HG03025 (cell line): ENCODE measurements at regions not wholly inside any gene's neighbourhood (a gene's known extent, or its start where the extent isn't known, plus 50 kb on each side); places are given as distances from the start of the nearest gene placed in this dataset.
A peak's percentile ranks its signal among the peaks of the same experiment; 100 is the strongest.
"Not testable (repeated sequence)": the region's sequence is repeated elsewhere in the genome, so short reads cannot be mapped to it uniquely, and the experiment has no call there.

Experiments
- ATAC-seq: cut with Tn5 transposase; IDR thresholded peaks from one replicate; pipeline ENCODE4 v1.9.1; 2021; ENCODE audit warnings: mild to moderate bottlenecking, moderate library complexity; ENCODE audit not compliant: unreplicated experiment, low FRiP score

- ATAC-seq: no peak
Measured at GRCh38 chr10:62693306-62693705, 111.2 kb upstream of the ADO start.

GRCh38 chr10:62694537-62695126 is 109.9 kb upstream of the ADO start:
- no peak for ATAC-seq

- ATAC-seq: no peak
Measured at GRCh38 chr10:62696798-62697197, 107.7 kb upstream of the ADO start.

- no peak for ATAC-seq
Measured at GRCh38 chr10:62699148-62699547, 105.4 kb upstream of the ADO start.

GRCh38 chr10:62704121-62704520 is 100.4 kb upstream of the ADO start:
- not testable (repeated sequence) for ATAC-seq

GRCh38 chr10:62705789-62706188 is 98.7 kb upstream of the ADO start:
- ATAC-seq: no peak

GRCh38 chr10:62707810-62708209 is 96.7 kb upstream of the ADO start:
- peak; percentile 71 for ATAC-seq

- ATAC-seq: peak; percentile 54
Measured at GRCh38 chr10:62708569-62708968, 96.0 kb upstream of the ADO start.

GRCh38 chr10:62709200-62709599 is 95.3 kb upstream of the ADO start:
- ATAC-seq: no peak

- no peak for ATAC-seq
Measured at GRCh38 chr10:62710182-62710581, 94.3 kb upstream of the ADO start.

- no peak for ATAC-seq
Measured at GRCh38 chr10:62715383-62715782, 89.1 kb upstream of the ADO start.

- ATAC-seq: no peak
Measured at GRCh38 chr10:62718585-62718984, 85.9 kb upstream of the ADO start.

GRCh38 chr10:62719061-62719460 is 85.5 kb upstream of the ADO start:
- no peak for ATAC-seq

- ATAC-seq: no peak
Measured at GRCh38 chr10:62721687-62722086, 82.8 kb upstream of the ADO start.

- ATAC-seq: no peak
Measured at GRCh38 chr10:62723375-62723774, 81.1 kb upstream of the ADO start.

GRCh38 chr10:62724465-62724864 is 80.1 kb upstream of the ADO start:
- ATAC-seq: no peak

GRCh38 chr10:62726142-62726541 is 78.4 kb upstream of the ADO start:
- ATAC-seq: peak; percentile 95

GRCh38 chr10:62726638-62727037 is 77.9 kb upstream of the ADO start:
- ATAC-seq: no peak

GRCh38 chr10:62727934-62728333 is 76.6 kb upstream of the ADO start:
- no peak for ATAC-seq

GRCh38 chr10:62728479-62728878 is 76.0 kb upstream of the ADO start:
- ATAC-seq: no peak

- ATAC-seq: peak; percentile 85
Measured at GRCh38 chr10:62732841-62733653, 71.5 kb upstream of the ADO start.

- no peak for ATAC-seq
Measured at GRCh38 chr10:62733654-62734293, 70.7 kb upstream of the ADO start.
